K562 (cell line): ENCODE measurements at regions not wholly inside any gene's neighbourhood (a gene's known extent, or its start where the extent isn't known, plus 50 kb on each side); places are given as distances from the start of the nearest gene placed in this dataset.

Experiments used
- BRD4 ChIP-seq: fragments of 200-600 bp; sonication (generic); IDR thresholded peaks from 2 replicates; pipeline ENCODE4 v1.6.1; 2017; ENCODE audit warnings: inconsistent platforms
- CC2D1A ChIP-seq: fragments of 450-650 bp; IDR thresholded peaks from 2 replicates; pipeline ENCODE4 v1.6.1; 2017; ENCODE audit warnings: mild to moderate bottlenecking
- E2F6 ChIP-seq, 2 experiments: IDR thresholded peaks; 2 replicates each; pipeline ENCODE4 v1.6.1; 2011; ENCODE audit warnings: borderline replicate concordance in 1 of 2, control low read depth in 1 of 2, low read depth in 1 of 2, low read length in 1 of 2, mild to moderate bottlenecking in 1 of 2, mixed read lengths in 1 of 2, moderate library complexity in 1 of 2; ENCODE audit not compliant: insufficient read depth in 1 of 2, insufficient read length in 1 of 2, poor library complexity in 1 of 2, severe bottlenecking in 1 of 2; ENCODE audit errors: extremely low read depth in 1 of 2
- HMGXB4 ChIP-seq: sonication (generic); formaldehyde crosslinking; IDR thresholded peaks from 2 replicates; pipeline ENCODE4 v1.8.1; 2023; ENCODE audit warnings: mild to moderate bottlenecking, missing genetic modification reagents
- KAT8 ChIP-seq: fragments of 450-650 bp; IDR thresholded peaks from 2 replicates; pipeline ENCODE4 v1.6.1; 2016; ENCODE audit warnings: low read depth, mild to moderate bottlenecking
- L3MBTL2 ChIP-seq: fragments of 450-650 bp; IDR thresholded peaks from 2 replicates; pipeline ENCODE4 v1.6.1; 2016; ENCODE audit warnings: mild to moderate bottlenecking, moderate library complexity
- MAZ ChIP-seq, 2 experiments: fragments of 450-650 bp in 1 of 2; sonication (generic) in 1 of 2; formaldehyde crosslinking; IDR thresholded peaks in 1 of 2; conservative IDR thresholded peaks in 1 of 2; 2 replicates each; pipeline versions ENCODE4 v1.4.0 to v1.5.0; 2020; ENCODE audit warnings: mild to moderate bottlenecking in 1 of 2, missing genetic modification reagents in 1 of 2
- SLC30A9 ChIP-seq: fragments of 250-450 bp; sonication (Bioruptor Pico); IDR thresholded peaks from 2 replicates; pipeline ENCODE4 v1.8.0; 2022; ENCODE audit warnings: mild to moderate bottlenecking, moderate library complexity
- THAP12 ChIP-seq: fragments of 250-450 bp; sonication (Bioruptor Pico); IDR thresholded peaks from 2 replicates; pipeline ENCODE4 v1.9.0; 2021; ENCODE audit warnings: mild to moderate bottlenecking, inconsistent platforms
- VEZF1 ChIP-seq: fragments of 200-800 bp; sonication (Bioruptor generic); IDR thresholded peaks from 2 replicates; pipeline ENCODE4 v1.6.1; 2017; ENCODE audit warnings: missing genetic modification characterization, missing compliant biosample characterization
- ZBTB11 ChIP-seq, 3 experiments: fragments of 200-800 bp in 1 of 3; fragments of 250-450 bp in 1 of 3; fragments of 450-650 bp in 1 of 3; sonication (Bioruptor Pico) in 1 of 3; sonication (Bioruptor generic) in 1 of 3; formaldehyde crosslinking in 1 of 3; IDR thresholded peaks; 2 replicates each; pipeline versions ENCODE4 v1.6.1 to v1.8.0; 2016 to 2022; ENCODE audit warnings: mild to moderate bottlenecking in 2 of 3, missing genetic modification characterization in 2 of 3, missing compliant biosample characterization in 1 of 3, moderate library complexity in 1 of 3
- ZNF766 ChIP-seq: fragments of 200-800 bp; sonication (Bioruptor generic); conservative IDR thresholded peaks from 2 replicates; pipeline ENCODE4 v1.6.1; 2016; ENCODE audit warnings: missing genetic modification characterization, missing compliant biosample characterization

GRCh38 chr1:244254467-244254866 is 197.2 kb downstream of the ADSS2 start (continued):
- TF ChIP-seq THAP12 (no peak), HMGXB4 (CRISPR knock-in tag) (no peak), L3MBTL2 (peak; percentile 68), ZNF766 (CRISPR knock-in tag) (peak; percentile 98), MAZ (CRISPR knock-in tag; conservative IDR thresholded peaks at IDR 0.05 in 1 of 2, IDR thresholded peaks at IDR 0.05 in 1 of 2) (no peak), SLC30A9 (CRISPR knock-in tag) (no peak), CC2D1A (no peak), BRD4 (no peak), ZBTB11 (CRISPR knock-in tag; IDR thresholded peaks at IDR 0.05) (no peak), E2F6 (IDR thresholded peaks at IDR 0.05; ENCODE audit: borderline replicate concordance in 1 of 2, extremely low read depth in 1 of 2, insufficient read depth in 1 of 2, insufficient read length in 1 of 2, low read depth in 1 of 2, low read length in 1 of 2, poor library complexity in 1 of 2, severe bottlenecking in 1 of 2) (peak; percentile 16 to 56), KAT8 (no peak), VEZF1 (CRISPR knock-in tag) (peak; percentile 38; the same call in 1 of the 2 replicates)
